Natural killer cell (primary cell): ENCODE measurements at regions not wholly inside any gene's neighbourhood (a gene's known extent, or its start where the extent isn't known, plus 50 kb on each side); places are given as distances from the start of the nearest gene placed in this dataset.
"Not testable (repeated sequence)": the region's sequence is repeated elsewhere in the genome, so short reads cannot be mapped to it uniquely, and the experiment has no call there.

Experiments used
- ATAC-seq, 3 donors: fragments of 150-1000 bp in 2 of 3; fragments of 200-7000 bp in 1 of 3; cut with Tn5 transposase; 1 replicate in 1 of 3; 2 replicates in 2 of 3; pipeline ENCODE4 v1.10.0; 2021; ENCODE audit warnings: mild to moderate bottlenecking in 2 of 3, moderate library complexity in 2 of 3
- DNase-seq, 2 donors: peaks; one replicate each; pipeline versions ENCODE4 v3.0.0 to v3.0.0-alpha.2; 2013 to 2021; ENCODE audit warnings: mixed read lengths in 1 of 2
- H3K27ac ChIP-seq: one replicate; pipeline ENCODE4 v1.5.1; 2013; ENCODE audit warnings: mild to moderate bottlenecking, low read length
- H3K27me3 ChIP-seq: one replicate; pipeline ENCODE4 v1.6.1; 2013; ENCODE audit warnings: low read length; ENCODE audit not compliant: control insufficient read depth, insufficient read depth
- H3K36me3 ChIP-seq: one replicate; pipeline ENCODE4 v1.6.1; 2013; ENCODE audit warnings: low read length; ENCODE audit not compliant: control insufficient read depth, insufficient read depth
- H3K4me1 ChIP-seq: one replicate; pipeline ENCODE4 v1.6.1; 2013; ENCODE audit warnings: low read length; ENCODE audit not compliant: control insufficient read depth, insufficient read depth
- H3K4me3 ChIP-seq: one replicate; pipeline ENCODE4 v1.5.1; 2013; ENCODE audit warnings: low read length
- H3K9me3 ChIP-seq: one replicate; pipeline ENCODE4 v1.6.1; 2013; ENCODE audit warnings: low read length; ENCODE audit not compliant: control insufficient read depth, insufficient read depth
- H3K27ac Mint-ChIP-seq, 2 donors: one replicate each; pipeline ENCODE4 v1.8.0; 2022; ENCODE audit warnings: mild to moderate bottlenecking in 2 of 2, mixed read lengths in 2 of 2, moderate library complexity in 1 of 2
- H3K27me3 Mint-ChIP-seq, 2 donors: one replicate each; pipeline ENCODE4 v1.8.0; 2022; ENCODE audit warnings: low read depth in 2 of 2, mixed read lengths in 2 of 2
- H3K36me3 Mint-ChIP-seq: one replicate; pipeline ENCODE4 v1.8.0; 2022; ENCODE audit warnings: mixed read lengths
- H3K4me1 Mint-ChIP-seq, 2 donors: one replicate each; pipeline ENCODE4 v1.8.0; 2022; ENCODE audit warnings: mixed read lengths in 2 of 2
- H3K4me3 Mint-ChIP-seq: one replicate; pipeline ENCODE4 v1.8.0; 2022; ENCODE audit warnings: mild to moderate bottlenecking, moderate library complexity, mixed read lengths
- H3K9me3 Mint-ChIP-seq, 2 donors: one replicate each; pipeline ENCODE4 v1.8.0; 2022; ENCODE audit warnings: mixed read lengths in 2 of 2
- WGBS: methylation state at CpG from one replicate; pipeline ENCODE4 v1.1.7; 2013; ENCODE audit warnings: missing lambda C conversion rate; ENCODE audit not compliant: insufficient coverage; 5-methylcytosine and 5-hydroxymethylcytosine counted together
- intact Hi-C: fragments of 100-400 bp; cut with micrococcal nuclease; formaldehyde crosslinking; loops from one replicate; pipeline ENCODE4 v1.14.2; 2022
- TF ChIP-seq, protein P1 (sequence below): fragments of 200-600 bp; IDR thresholded peaks from one replicate; pipeline ENCODE4 v1.8.0; 2022; ENCODE audit warnings: antibody characterized with exemption

GRCh38 chr9:97237311-97237786, 70.1 kb upstream of the CCDC180 start:
- Mint-ChIP-seq H3K4me1 (peaks cover 16 to 25% of the 10 kb centered on the region in 2 donors), H3K27me3 (peaks cover 0 to 10% of the 10 kb centered on the region in 2 donors), H3K9me3 (no peaks in the 10 kb centered on the region), H3K36me3 (no peaks in the 10 kb centered on the region), H3K27ac (peak overlapping the region in 1 of 2 donors; percentile 89), H3K4me3 (peak overlapping the region; percentile 96)
- 90% methylated on average over 21 of the region's 23 CpGs for WGBS
- no peaks in the 10 kb centered on the region for H3K36me3 ChIP-seq
- no peak for ATAC-seq
- no peaks in the 10 kb centered on the region for H3K9me3 ChIP-seq
- H3K27ac ChIP-seq: no peak overlapping the region
- intact Hi-C loops: no loop called here
- TF ChIP-seq, protein P1, sequence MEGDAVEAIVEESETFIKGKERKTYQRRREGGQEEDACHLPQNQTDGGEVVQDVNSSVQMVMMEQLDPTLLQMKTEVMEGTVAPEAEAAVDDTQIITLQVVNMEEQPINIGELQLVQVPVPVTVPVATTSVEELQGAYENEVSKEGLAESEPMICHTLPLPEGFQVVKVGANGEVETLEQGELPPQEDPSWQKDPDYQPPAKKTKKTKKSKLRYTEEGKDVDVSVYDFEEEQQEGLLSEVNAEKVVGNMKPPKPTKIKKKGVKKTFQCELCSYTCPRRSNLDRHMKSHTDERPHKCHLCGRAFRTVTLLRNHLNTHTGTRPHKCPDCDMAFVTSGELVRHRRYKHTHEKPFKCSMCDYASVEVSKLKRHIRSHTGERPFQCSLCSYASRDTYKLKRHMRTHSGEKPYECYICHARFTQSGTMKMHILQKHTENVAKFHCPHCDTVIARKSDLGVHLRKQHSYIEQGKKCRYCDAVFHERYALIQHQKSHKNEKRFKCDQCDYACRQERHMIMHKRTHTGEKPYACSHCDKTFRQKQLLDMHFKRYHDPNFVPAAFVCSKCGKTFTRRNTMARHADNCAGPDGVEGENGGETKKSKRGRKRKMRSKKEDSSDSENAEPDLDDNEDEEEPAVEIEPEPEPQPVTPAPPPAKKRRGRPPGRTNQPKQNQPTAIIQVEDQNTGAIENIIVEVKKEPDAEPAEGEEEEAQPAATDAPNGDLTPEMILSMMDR: no peak
- no peak for DNase-seq
- H3K4me1 ChIP-seq: peaks cover 10% of the 10 kb centered on the region
- no peak overlapping the region for H3K4me3 ChIP-seq
- H3K27me3 ChIP-seq: no peaks in the 10 kb centered on the region

DNA sequence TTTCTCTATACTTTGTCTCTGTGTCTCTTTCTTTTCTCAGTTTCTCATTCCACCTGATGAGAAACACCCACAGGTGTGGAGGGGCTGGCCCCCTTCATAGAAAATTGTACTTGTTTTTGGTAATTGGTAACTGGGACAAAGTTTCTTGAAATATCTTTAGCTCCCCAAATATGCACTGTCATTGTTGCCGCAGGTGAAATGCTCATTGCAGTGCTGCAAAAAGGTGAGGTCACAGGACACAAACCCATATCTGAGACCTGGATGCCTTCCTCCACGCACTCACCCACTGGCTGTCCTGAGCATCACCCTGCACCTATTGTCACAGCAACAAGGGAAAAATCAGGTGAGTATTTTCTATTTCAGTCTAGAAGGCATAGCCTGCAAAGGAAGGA, 74.5 kb upstream of the CCDC180 start:
- H3K27ac ChIP-seq, DNase-seq, H3K27me3 Mint-ChIP-seq, H3K27me3 ChIP-seq, H3K4me3 Mint-ChIP-seq, H3K9me3 Mint-ChIP-seq, H3K4me1 ChIP-seq, ATAC-seq, H3K9me3 ChIP-seq, H3K4me1 Mint-ChIP-seq, H3K36me3 ChIP-seq, H3K27ac Mint-ChIP-seq, H3K4me3 ChIP-seq, intact Hi-C loops, H3K36me3 Mint-ChIP-seq: not testable (repeated sequence)
- WGBS: 88% methylated on average over 2 of the region's 2 CpGs

- intact Hi-C loops, H3K9me3 ChIP-seq, H3K36me3 Mint-ChIP-seq, H3K4me3 ChIP-seq, H3K4me1 Mint-ChIP-seq, H3K27ac ChIP-seq, H3K27ac Mint-ChIP-seq, H3K27me3 ChIP-seq, H3K36me3 ChIP-seq, H3K9me3 Mint-ChIP-seq, ATAC-seq, DNase-seq, H3K4me3 Mint-ChIP-seq, H3K4me1 ChIP-seq, H3K27me3 Mint-ChIP-seq: not testable (repeated sequence)
- WGBS: 87% methylated on average over 13 of the region's 13 CpGs
Observed at GRCh38 chr9:97232060-97233008, 75.1 kb upstream of the CCDC180 start.

- Histone ChIP-seq H3K27me3 (peaks cover 26% of the 10 kb centered on the region), H3K4me1 (peaks cover 17% of the 10 kb centered on the region)
- H3K36me3 ChIP-seq, H3K9me3 ChIP-seq, H3K27ac Mint-ChIP-seq, H3K27ac ChIP-seq, H3K36me3 Mint-ChIP-seq, H3K4me3 ChIP-seq, intact Hi-C loops, DNase-seq, ATAC-seq, H3K9me3 Mint-ChIP-seq: not testable (repeated sequence)
- peaks cover 5 to 11% of the 10 kb centered on the region in 2 donors for H3K4me1 Mint-ChIP-seq
- 16% methylated on average over 21 of the region's 21 CpGs for WGBS
- peak overlapping the region; percentile 40 for H3K4me3 Mint-ChIP-seq
- H3K27me3 Mint-ChIP-seq: peaks cover 42 to 64% of the 10 kb centered on the region in 2 donors
Observed at GRCh38 chr9:97222393-97222792, 85.1 kb upstream of the CCDC180 start.

DNA sequence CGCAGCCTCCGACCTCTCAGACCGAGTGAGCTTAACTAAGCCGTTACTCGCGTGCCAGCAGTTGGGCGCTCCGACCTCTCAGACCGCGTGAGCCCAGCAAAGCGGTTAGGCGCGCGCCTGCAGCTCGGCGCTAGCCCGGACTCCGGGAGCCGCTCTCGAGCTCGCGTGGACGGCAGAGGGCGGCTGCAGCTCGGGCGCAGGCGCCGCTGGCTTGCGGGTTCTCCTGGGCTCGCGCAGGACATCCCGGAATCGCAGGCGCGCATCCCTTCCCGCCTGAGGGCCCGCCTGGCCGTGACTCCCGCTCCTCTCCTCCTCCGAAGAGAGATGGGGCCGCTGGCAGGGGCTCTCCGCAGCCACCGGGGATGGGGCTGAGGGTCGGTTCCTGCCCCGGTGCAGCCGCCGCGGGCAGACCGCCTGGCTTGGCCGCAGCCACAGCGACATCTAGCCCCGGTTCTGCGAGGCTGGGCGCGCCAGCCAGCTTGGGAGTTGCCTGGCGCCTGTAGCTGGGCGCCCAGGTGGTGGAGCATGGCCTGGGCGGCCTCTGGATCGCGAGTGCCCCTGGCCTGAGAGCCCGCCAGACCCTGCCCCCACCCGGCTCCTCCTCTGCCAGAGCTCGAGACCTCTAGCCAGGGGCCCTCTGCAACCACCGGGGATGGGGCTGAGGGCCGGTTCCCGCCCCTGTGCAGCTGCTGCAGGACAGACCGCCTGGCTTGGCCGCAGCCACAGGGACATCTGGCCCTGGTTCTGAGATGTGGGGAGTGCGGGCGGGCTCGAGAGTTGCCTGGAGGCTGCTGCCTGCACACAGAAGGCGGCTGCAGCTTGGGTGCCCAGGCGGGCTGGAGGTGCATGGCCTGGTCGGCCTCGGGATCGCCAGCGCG, 85.7 kb upstream of the CCDC180 start:
- Histone ChIP-seq H3K4me3 (peak overlapping the region; percentile 33), H3K4me1 (peaks cover 17% of the 10 kb centered on the region), H3K27me3 (peaks cover 26% of the 10 kb centered on the region)
- H3K36me3 ChIP-seq, intact Hi-C loops, H3K36me3 Mint-ChIP-seq, H3K27ac ChIP-seq, H3K9me3 Mint-ChIP-seq, H3K9me3 ChIP-seq: not testable (repeated sequence)
- Mint-ChIP-seq H3K27me3 (peaks cover 40 to 64% of the 10 kb centered on the region in 2 donors), H3K27ac (peak overlapping the region in 1 of 2 donors; percentile 57), H3K4me3 (peak overlapping the region; percentile 94), H3K4me1 (peaks cover 5 to 11% of the 10 kb centered on the region in 2 donors)
- DNase-seq (peak; percentile 57 to 76), ATAC-seq (peak; percentile 93 to 99 (median 98))
- WGBS: 2% methylated on average over 78 of the region's 78 CpGs
